Thoracic aorta (tissue), 2 donors: ENCODE measurements at regions not wholly inside any gene's neighbourhood (a gene's known extent, or its start where the extent isn't known, plus 50 kb on each side); places are given as distances from the start of the nearest gene placed in this dataset.

Experiments used
- ATAC-seq: fragments of 150-250 bp; one replicate; pipeline ENCODE4 v1.8.0; 2017; ENCODE audit warnings: low read depth; ENCODE audit not compliant: insufficient number of reproducible peaks, low FRiP score
- DNase-seq: peaks from one replicate; pipeline ENCODE4 v3.0.0-alpha.2; 2020; ENCODE audit warnings: low spot score
- H3K27ac ChIP-seq, 2 donors: fragments of 200-600 bp; sonication (generic); 1 replicate in 1 of 2; 2 replicates in 1 of 2; pipeline ENCODE4 v1.5.1; 2016; ENCODE audit warnings: mild to moderate bottlenecking in 2 of 2, moderate library complexity in 2 of 2
- H3K27me3 ChIP-seq: fragments of 200-600 bp; sonication (generic); replicated peaks from 2 replicates; pipeline ENCODE4 v1.6.0; 2016; ENCODE audit warnings: mild to moderate bottlenecking; ENCODE audit not compliant: insufficient read depth
- H3K36me3 ChIP-seq: fragments of 200-600 bp; sonication (generic); one replicate; pipeline ENCODE4 v1.5.1; 2016
- H3K4me1 ChIP-seq, 2 donors: fragments of 200-600 bp; sonication (generic); 1 replicate in 1 of 2; 2 replicates in 1 of 2; pipeline versions ENCODE4 v1.5.1 to v1.6.0; 2016; ENCODE audit warnings: low read depth in 2 of 2, mild to moderate bottlenecking in 1 of 2; ENCODE audit not compliant: control insufficient read depth in 1 of 2
- H3K4me3 ChIP-seq: fragments of 200-600 bp; sonication (generic); 2 replicates; pipeline ENCODE4 v1.5.1; 2016; ENCODE audit warnings: mild to moderate bottlenecking
- H3K9me3 ChIP-seq: fragments of 200-600 bp; sonication (generic); 2 replicates; pipeline ENCODE4 v1.5.1; 2016
- CTCF ChIP-seq: fragments of 200-600 bp; sonication (generic); IDR thresholded peaks from one replicate; pipeline ENCODE4 v1.5.1; 2019; ENCODE audit warnings: antibody characterized with exemption

DNA sequence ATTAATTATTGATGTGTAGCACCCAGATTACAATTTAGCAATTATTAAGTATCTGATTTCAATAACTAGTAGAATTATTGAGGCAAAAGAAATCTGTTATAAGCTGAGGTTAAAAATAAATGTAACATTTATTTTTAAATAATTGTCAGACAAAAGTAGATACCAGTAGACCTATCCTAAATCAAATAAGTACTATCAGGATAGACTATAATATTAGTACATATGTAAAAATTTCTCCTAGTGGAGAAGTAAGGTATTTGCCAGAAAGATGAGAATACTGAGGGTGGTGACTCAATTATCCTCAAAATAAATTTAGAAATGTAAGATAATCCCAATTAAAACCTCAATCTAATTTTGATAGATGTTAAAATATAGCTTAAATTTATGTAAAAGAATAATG, 377.8 kb upstream of the CHRM3 start:
- DNase-seq (no peak), ATAC-seq (no peak)
- no peak for TF ChIP-seq CTCF

DNA sequence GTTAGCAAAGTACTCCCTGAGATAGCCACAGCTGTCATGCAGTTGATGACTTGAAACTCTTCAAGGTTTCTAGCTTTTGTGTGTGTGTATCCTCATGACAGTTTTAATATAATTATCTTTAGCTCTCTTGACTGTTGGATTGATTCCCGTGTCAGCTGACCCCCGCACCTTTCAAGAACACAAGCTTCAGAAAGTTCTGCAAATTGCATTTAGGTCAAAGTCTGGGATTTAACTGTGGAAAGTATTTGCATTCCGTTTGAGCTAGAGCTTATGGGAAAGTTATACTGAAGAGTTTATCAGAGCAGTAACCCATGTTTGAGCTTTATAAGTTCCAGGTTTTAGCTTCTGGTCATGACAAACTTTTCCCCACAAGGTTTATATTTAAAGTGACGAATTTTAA, 380.1 kb upstream of the CHRM3 start:
- H3K4me1 ChIP-seq: no peaks in the 10 kb centered on the region
- no peak for TF ChIP-seq CTCF
- H3K36me3 ChIP-seq: no peaks in the 10 kb centered on the region
- no peak for ATAC-seq
- no peak overlapping the region for H3K27ac ChIP-seq
- H3K4me3 ChIP-seq: no peak overlapping the region
- H3K27me3 ChIP-seq: no peaks in the 10 kb centered on the region
- DNase-seq: no peak
- H3K9me3 ChIP-seq: no peaks in the 10 kb centered on the region

More for the DNA sequence above, 377.8 kb upstream of the CHRM3 start:
- no peaks in the 10 kb centered on the region for H3K27me3 ChIP-seq
- no peaks in the 10 kb centered on the region for H3K4me1 ChIP-seq
- H3K27ac ChIP-seq: no peak overlapping the region
- H3K9me3 ChIP-seq: no peaks in the 10 kb centered on the region
- H3K36me3 ChIP-seq: no peaks in the 10 kb centered on the region
- H3K4me3 ChIP-seq: no peak overlapping the region

DNA sequence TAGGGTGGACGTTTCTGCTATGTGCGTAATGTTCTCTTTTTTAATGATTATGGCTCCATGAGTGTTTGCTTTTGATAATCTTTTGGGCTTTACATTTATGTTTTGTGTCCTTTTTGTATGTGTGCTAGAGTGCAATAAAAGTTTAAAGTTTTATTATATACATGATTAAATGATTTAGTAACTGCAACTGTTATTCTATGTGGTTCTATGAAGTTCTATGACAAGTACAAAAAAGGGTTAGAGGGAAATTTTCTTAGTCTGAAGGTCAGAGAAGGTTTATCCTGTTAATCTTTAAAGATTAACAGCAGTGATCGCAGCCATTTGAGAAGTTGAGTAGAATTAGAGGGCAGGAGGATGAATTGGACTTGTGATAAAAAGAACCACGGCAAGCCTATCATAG, 386.4 kb upstream of the CHRM3 start:
- ATAC-seq (no peak), DNase-seq (no peak)
- H3K9me3 ChIP-seq: no peaks in the 10 kb centered on the region
- no peaks in the 10 kb centered on the region for H3K36me3 ChIP-seq
- no peaks in the 10 kb centered on the region for H3K4me1 ChIP-seq
- no peak for TF ChIP-seq CTCF
- H3K4me3 ChIP-seq: no peak overlapping the region
- H3K27ac ChIP-seq: no peak overlapping the region
- no peaks in the 10 kb centered on the region for H3K27me3 ChIP-seq

DNA sequence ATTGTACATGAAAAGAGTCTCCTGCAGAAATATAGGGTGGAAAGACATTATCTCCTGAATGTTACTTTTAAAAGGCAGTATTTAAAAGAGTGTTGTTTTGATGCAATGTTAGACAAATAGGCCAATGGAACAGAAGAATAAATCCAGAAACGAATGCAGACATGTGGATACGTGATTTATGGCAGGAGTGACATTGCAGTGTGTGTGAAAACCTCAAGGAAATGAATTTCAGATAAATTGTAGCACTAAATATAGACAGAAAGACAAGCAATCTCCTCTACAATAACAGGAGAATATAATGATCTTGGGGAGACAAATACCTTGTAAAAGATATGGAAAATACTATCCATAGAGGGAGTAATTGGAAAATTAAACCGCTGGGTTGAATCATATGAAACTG, 387.8 kb upstream of the CHRM3 start:
- H3K4me3 ChIP-seq: no peak overlapping the region
- no peaks in the 10 kb centered on the region for H3K9me3 ChIP-seq
- H3K27me3 ChIP-seq: no peaks in the 10 kb centered on the region
- no peak for TF ChIP-seq CTCF
- H3K4me1 ChIP-seq: no peaks in the 10 kb centered on the region
- DNase-seq (no peak), ATAC-seq (no peak)
- H3K27ac ChIP-seq: no peak overlapping the region
- H3K36me3 ChIP-seq: no peaks in the 10 kb centered on the region

DNA sequence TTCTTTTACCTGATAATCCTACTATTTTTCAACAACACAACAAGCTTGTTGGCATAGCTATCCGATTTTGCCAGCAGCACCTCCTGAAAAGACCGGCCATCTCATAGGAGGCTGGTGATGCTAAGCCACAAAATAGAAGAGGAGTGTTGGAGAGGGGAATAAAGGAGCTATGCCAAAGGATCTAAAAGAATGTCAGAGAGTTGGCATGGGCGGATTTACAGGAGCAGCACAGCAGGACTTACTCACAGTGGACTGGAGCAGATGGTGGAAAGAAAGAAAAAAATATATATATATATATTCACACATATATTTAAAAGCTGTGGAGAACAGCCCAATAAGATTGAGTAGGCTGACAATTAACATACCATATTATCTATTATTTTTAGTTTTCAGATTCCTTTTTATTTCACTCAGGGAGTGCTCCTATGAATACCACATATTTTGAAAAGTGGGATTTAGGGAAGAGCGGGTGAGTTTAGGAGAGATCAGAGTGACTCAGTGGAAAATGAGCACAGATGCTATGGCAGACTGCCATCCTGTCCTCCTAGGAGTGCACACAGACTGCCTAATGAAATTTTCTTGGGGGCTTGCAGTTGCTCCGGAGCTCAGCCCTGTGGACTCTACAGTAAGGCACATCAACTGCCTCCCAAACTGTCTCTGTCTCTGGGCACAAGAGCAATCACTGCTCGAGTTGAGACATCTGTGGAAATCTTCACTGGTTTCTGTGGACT, 394.4 kb upstream of the CHRM3 start:
- Histone ChIP-seq H3K27me3 (no peaks in the 10 kb centered on the region), H3K4me3 (no peak overlapping the region), H3K9me3 (no peaks in the 10 kb centered on the region), H3K36me3 (no peaks in the 10 kb centered on the region), H3K4me1 (no peaks in the 10 kb centered on the region), H3K27ac (no peak overlapping the region)
- no peak for TF ChIP-seq CTCF
- DNase-seq: no peak
- no peak for ATAC-seq
